ENCODE measurements at regions not wholly inside any gene's neighbourhood (a gene's known extent, or its start where the extent isn't known, plus 50 kb on each side); places are given as distances from the start of the nearest gene placed in this dataset.

DNA sequence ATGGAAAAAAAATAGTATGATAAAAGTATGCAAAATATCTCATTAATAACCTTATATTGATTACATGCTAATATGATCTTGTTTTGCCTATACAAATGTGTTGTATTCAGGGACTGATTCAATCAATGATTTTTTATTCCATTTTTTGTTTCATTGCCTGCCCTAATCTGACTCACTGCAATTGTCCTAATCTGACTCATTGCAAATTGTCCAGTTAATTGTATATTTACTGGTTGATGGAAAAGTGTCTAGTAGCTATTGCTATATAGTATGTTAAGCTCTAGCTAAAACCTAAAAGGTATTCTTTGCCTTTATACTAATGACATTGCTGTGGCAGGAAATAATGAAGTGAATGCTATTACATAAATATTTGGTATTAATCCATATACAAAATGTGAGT, 728.9 kb upstream of the ZP4 start:
- H3K27me3 ChIP-seq (ENCODE audit: control insufficient read depth in 2 of 2, insufficient read depth in 2 of 2, low read length in 2 of 2), result no peaks in the 10 kb centered on the region

More for the DNA sequence above, 728.9 kb upstream of the ZP4 start:
- dilution Hi-C loops (cut with MboI; ENCODE audit: extremely low pct_ligation_motif_present, low sequenced_read_pairs), result no loop called here
- Histone ChIP-seq H4K20me1 (replicated peaks; ENCODE audit: control insufficient read depth, extremely low read depth, insufficient read depth, low read length) (no peaks in the 10 kb centered on the region), H3K4me3 (replicated peaks in 1 of 3; ENCODE audit: insufficient read depth in 1 of 3, low read depth in 1 of 3, low read length in 3 of 3) (no peak overlapping the region), H3K4me2 (ENCODE audit: insufficient read depth, low read length) (no peak overlapping the region), H3K9me3 (replicated peaks; ENCODE audit: control insufficient read depth, insufficient read depth, low read length) (peaks cover 5% of the 10 kb centered on the region), H3K4me1 (ENCODE audit: control insufficient read depth, extremely low read depth, insufficient read depth, low read length) (no peaks in the 10 kb centered on the region), H3K79me2 (ENCODE audit: control insufficient read depth, insufficient read depth, low read length) (no peaks in the 10 kb centered on the region), H3K36me3 (ENCODE audit: control insufficient read depth in 2 of 2, extremely low read depth in 1 of 2, insufficient read depth in 2 of 2, low read length in 2 of 2) (no peaks in the 10 kb centered on the region), H3K9ac (replicated peaks; ENCODE audit: extremely low read depth, insufficient read depth, low read length) (no peak overlapping the region), H3K27ac (ENCODE audit: insufficient read depth, low read depth, low read length) (no peak overlapping the region), H2AFZ (ENCODE audit: low read depth, low read length) (no peak overlapping the region), H3K9me1 (replicated peaks; ENCODE audit: control insufficient read depth, extremely low read depth, insufficient read depth, low read length) (no peaks in the 10 kb centered on the region)
- BruUV-seq (replicated peaks), result no TSS peak
- intact Hi-C loops (cut with micrococcal nuclease), result no loop called here
- DNase-seq (ENCODE audit: low read depth, low spot score), result no peak
- FAIRE-seq, result no peak
- TF ChIP-seq EZH2 (IDR thresholded peaks at IDR 0.05; ENCODE audit: borderline replicate concordance, low read depth, low read length, severe bottlenecking) (no peak), JUN (IDR thresholded peaks at IDR 0.05; ENCODE audit: borderline replicate concordance, insufficient read depth, insufficient read length, low read depth) (no peak), POLR2AphosphoS5 (IDR thresholded peaks at IDR 0.05; ENCODE audit: insufficient read depth, low read depth, low read length) (no peak), FOS (IDR thresholded peaks at IDR 0.05; ENCODE audit: borderline replicate concordance, insufficient read depth, low read length) (no peak), MAX (IDR thresholded peaks at IDR 0.05; ENCODE audit: insufficient read depth, insufficient read length) (no peak), GATA2 (IDR thresholded peaks at IDR 0.05; ENCODE audit: insufficient read depth, insufficient read length, low read depth, low read length) (no peak), POLR2A (IDR thresholded peaks at IDR 0.05; ENCODE audit: low read depth, low read length) (no peak), MYC (IDR thresholded peaks at IDR 0.05; ENCODE audit: low read depth, low read length) (no peak)
- TF ChIP-seq, protein P1, sequence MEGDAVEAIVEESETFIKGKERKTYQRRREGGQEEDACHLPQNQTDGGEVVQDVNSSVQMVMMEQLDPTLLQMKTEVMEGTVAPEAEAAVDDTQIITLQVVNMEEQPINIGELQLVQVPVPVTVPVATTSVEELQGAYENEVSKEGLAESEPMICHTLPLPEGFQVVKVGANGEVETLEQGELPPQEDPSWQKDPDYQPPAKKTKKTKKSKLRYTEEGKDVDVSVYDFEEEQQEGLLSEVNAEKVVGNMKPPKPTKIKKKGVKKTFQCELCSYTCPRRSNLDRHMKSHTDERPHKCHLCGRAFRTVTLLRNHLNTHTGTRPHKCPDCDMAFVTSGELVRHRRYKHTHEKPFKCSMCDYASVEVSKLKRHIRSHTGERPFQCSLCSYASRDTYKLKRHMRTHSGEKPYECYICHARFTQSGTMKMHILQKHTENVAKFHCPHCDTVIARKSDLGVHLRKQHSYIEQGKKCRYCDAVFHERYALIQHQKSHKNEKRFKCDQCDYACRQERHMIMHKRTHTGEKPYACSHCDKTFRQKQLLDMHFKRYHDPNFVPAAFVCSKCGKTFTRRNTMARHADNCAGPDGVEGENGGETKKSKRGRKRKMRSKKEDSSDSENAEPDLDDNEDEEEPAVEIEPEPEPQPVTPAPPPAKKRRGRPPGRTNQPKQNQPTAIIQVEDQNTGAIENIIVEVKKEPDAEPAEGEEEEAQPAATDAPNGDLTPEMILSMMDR (IDR thresholded peaks at IDR 0.05; ENCODE audit: extremely low read depth in 1 of 2, insufficient read depth in 1 of 2, low read depth in 1 of 2, low read length in 2 of 2), result no peak
- CTCF ChIA-PET, result no interaction called here
- POLR2A ChIA-PET, result no interaction called here

All from endothelial cell of umbilical vein (primary cell).